Activated T-cell treated with anti-CD3 and anti-CD28 coated beads, Interleukin-2, amount 50 U/mL, for 72 hours (primary cell): ENCODE measurements at regions not wholly inside any gene's neighbourhood (a gene's known extent, or its start where the extent isn't known, plus 50 kb on each side); places are given as distances from the start of the nearest gene placed in this dataset.
"Not testable (repeated sequence)": the region's sequence is repeated elsewhere in the genome, so short reads cannot be mapped to it uniquely, and the experiment has no call there.

ENCODE experiments used
- ATAC-seq, 2 donors: fragments of 150-1000 bp; cut with Tn5 transposase; replicated peaks in 1 of 2; 2 replicates each; pipeline ENCODE4 v1.10.0; 2021; ENCODE audit warnings: moderate library complexity in 2 of 2, mild to moderate bottlenecking in 1 of 2
- DNase-seq, 2 donors: peaks; one replicate each; pipeline ENCODE4 v3.0.0; 2021 to 2022; ENCODE audit warnings: mixed read lengths in 1 of 2
- H3K27ac Mint-ChIP-seq: one replicate; pipeline ENCODE4 v1.8.0; 2022; ENCODE audit warnings: mild to moderate bottlenecking, moderate library complexity, mixed read lengths
- H3K27me3 Mint-ChIP-seq: one replicate; pipeline ENCODE4 v1.8.0; 2022; ENCODE audit warnings: low read depth, mixed read lengths
- H3K36me3 Mint-ChIP-seq, 2 donors: one replicate each; pipeline ENCODE4 v1.8.0; 2022; ENCODE audit warnings: mixed read lengths in 2 of 2, mild to moderate bottlenecking in 1 of 2; ENCODE audit not compliant: insufficient read depth in 2 of 2
- H3K4me1 Mint-ChIP-seq: one replicate; pipeline ENCODE4 v1.8.0; 2022; ENCODE audit warnings: low read depth, mixed read lengths
- H3K4me3 Mint-ChIP-seq, 2 donors: one replicate each; pipeline ENCODE4 v1.8.0; 2022; ENCODE audit warnings: mild to moderate bottlenecking in 2 of 2, mixed read lengths in 2 of 2, moderate library complexity in 2 of 2
- H3K9me3 Mint-ChIP-seq, 2 donors: one replicate each; pipeline ENCODE4 v1.8.0; 2022; ENCODE audit warnings: mixed read lengths in 2 of 2

DNA sequence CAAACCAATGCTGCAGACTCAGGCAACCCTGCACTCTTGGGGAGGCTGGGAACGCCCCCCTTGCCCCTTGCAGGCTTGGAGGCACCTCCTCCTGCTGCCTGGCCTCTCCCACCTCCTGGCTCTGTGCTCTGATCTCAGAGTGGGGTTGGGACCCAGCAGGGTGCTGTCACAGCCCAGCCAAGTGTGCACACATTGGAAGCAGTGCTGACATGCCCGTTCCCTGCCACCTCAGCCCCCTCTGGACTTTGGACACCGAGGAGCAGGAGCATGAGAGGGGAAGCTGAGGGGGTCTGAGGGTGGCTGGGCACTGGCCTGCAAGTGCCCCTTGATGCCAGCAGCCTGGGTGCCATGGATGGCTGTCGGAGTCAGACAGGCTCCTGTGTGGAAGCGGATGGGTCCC, 202.0 kb upstream of the ZNF337 start:
- H3K4me1 Mint-ChIP-seq, DNase-seq, H3K4me3 Mint-ChIP-seq, H3K9me3 Mint-ChIP-seq, H3K36me3 Mint-ChIP-seq, H3K27me3 Mint-ChIP-seq, H3K27ac Mint-ChIP-seq, ATAC-seq: not testable (repeated sequence)

DNA sequence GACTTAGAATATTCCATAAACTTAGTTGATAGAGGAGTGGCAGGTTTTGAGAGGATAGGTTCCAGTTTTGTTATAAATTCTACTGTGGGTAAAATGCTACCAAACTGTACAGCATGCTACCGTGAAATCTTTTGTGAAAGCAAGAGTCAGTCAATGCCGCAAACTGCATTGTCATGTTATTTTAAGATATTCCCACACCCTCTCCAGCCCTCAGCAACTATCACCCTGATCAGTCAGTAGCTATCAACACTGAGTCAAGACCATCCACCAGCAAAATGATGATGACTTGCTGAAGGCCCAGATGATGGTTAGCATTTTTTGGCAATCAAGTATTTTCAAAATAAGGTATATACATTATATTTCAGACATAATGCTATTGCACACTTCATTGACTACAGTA, 182.4 kb upstream of the ZNF337 start:
- H3K9me3 Mint-ChIP-seq, ATAC-seq, H3K4me3 Mint-ChIP-seq, DNase-seq, H3K27me3 Mint-ChIP-seq, H3K27ac Mint-ChIP-seq, H3K4me1 Mint-ChIP-seq, H3K36me3 Mint-ChIP-seq: not testable (repeated sequence)

DNA sequence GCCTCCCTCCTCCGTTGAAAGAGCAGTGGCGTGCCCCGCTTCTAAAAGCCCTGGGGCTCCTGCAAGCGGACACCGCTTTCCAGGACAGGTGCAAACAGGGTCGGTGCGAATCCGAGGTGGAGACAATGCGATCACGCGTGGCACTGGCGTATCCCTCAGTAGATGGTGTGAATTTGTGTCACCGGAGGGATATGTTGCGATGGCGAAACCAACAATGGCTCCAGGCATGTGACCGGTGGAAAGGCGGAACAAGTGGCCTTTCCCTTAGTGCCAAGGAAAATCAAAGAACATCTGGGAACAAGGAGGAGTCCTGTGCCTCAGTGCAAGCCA, 172.0 kb upstream of the ZNF337 start:
- Mint-ChIP-seq H3K4me1 (peaks cover 23% of the 10 kb centered on the region), H3K27me3 (peaks cover 60% of the 10 kb centered on the region), H3K4me3 (peak overlapping the region; percentile 42 to 55)
- H3K36me3 Mint-ChIP-seq, H3K27ac Mint-ChIP-seq, ATAC-seq, H3K9me3 Mint-ChIP-seq, DNase-seq: not testable (repeated sequence)

DNA sequence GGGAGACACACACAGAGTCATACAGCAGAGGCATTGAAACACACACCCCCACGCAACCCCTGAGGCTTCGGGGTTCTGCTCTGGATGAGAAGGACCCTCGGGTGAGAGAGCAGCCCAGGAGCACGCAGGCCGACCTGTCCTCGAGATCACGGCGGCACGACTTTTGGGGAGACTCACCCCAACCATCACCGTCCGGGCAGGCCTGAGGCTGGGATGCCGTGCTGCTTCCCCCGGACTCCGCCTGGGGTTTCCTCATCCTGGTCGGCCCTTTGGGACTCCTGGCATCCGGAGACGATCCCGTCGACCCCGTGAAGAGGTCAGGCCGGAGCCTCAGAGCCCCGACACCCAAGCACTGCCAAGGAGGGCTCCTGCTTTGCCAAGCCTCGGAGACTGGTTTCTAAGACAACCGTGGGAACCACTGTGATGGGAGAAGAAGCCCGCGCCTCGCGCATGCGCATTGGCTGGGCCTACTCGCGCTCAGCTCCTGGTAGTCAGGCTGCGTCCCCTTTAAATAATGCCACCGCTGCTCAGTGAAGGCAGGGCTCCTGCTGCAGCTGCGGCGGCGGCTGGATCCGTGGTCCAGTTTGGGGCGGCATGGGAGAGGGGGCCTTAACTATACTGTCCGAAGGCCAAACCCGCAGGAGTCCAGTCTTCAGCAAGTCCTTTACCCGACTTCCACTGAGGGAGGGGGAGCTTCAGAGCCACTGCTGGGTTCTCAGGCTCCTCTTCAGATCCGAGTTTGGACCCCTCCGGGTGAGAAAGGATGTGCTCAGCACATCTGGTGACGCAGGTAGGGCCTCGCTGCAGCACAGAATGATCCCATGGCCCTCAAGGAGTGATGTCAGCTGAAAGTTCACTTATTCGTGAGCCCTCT, 171.4 kb upstream of the ZNF337 start:
- peaks cover 64% of the 10 kb centered on the region for H3K27me3 Mint-ChIP-seq
- peaks cover 1 to 4% of the 10 kb centered on the region in 2 donors for H3K36me3 Mint-ChIP-seq
- peaks cover 24% of the 10 kb centered on the region for H3K4me1 Mint-ChIP-seq
- peak; percentile 70 to 75 for DNase-seq
- H3K4me3 Mint-ChIP-seq = peak overlapping the region; percentile 42 to 55
- H3K27ac Mint-ChIP-seq = no peak overlapping the region
- no peaks in the 10 kb centered on the region for H3K9me3 Mint-ChIP-seq
- ATAC-seq = peak; percentile 75 to 85

DNA sequence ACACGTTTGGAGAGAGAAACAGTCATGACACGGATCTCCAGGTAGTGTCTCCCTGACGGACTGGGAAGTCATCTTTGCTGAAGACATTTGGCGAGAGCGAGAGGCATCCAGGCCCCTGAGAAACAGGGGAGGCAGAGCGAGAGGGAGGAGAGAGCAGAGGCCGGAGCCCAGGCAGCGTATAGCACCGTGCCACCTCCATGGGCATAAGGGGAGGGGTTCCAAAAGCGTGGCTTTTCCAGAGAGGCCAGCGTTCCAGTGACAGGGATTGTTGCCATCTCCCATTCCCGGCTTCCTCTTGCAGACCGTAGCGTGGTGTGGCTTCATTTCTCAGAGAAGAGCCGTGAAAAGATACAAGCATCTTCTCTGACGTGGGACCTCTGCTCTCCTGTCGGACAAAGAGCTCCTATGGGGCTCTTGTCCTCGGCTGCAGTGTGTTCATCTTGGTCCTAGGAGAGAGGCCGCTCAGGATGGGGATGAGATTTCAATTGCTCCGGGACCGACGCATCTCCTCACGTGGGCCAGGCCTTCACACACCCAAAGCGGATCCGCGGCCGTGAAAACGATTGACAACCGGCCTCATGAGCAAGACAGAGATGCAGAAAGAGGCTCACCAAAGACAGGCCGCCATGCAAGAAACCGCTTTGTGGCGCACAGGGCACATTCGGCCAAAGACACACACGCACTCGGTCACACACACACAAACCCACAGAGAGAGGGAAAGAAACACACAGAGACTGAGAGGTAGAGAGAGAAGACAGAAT, 170.5 kb upstream of the ZNF337 start:
- peaks cover 72% of the 10 kb centered on the region for H3K27me3 Mint-ChIP-seq
- H3K4me1 Mint-ChIP-seq = peaks cover 32% of the 10 kb centered on the region
- H3K36me3 Mint-ChIP-seq, ATAC-seq, H3K9me3 Mint-ChIP-seq, DNase-seq, H3K27ac Mint-ChIP-seq: not testable (repeated sequence)
- peak overlapping the region; percentile 15 to 55 for H3K4me3 Mint-ChIP-seq

DNA sequence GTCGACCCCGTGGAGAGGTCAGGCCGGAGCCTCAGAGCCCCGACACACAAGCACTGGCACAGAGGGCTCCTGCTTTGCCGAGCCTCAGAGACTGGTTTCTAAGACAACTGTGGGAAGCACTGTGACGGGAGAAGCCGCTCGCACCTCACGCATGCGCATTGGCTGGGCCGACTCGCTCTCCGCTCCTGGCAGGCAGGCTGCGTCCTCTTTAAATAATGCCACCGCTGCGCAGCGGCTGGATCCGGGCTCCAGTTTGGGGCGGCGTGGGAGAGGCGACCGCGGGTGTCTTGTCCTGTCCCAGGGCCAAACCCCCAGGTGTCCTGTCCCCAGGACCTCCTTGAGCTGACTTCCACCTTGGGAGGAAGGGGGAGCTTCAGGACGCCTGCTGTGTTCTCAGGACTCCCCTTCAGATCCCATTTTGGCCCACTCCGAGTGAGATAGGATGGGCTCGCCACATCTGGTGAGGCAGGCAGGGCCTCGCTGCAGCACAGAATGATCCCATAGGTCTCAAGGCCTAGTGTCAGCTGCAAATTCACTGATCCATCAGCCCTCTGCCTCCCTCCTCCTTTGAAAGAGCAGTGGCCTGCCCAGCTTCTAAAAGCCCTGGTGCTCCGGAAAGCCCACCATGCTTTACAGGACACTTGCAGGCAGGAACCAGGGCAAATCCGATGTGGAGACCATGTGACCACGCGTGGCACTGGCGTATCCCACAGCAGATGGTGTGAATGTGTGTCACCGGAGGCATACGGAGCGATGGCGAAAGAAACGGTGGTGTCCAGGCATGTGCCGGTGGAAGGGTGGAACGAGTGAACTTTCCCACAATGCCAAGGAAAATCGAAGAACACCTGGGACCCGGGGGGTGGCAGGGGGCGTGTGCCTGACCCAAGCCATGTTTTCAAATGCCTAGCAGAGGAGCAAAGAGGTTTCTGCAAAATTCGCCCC, 169.3 kb upstream of the ZNF337 start:
- Mint-ChIP-seq H3K27me3 (peaks cover 84% of the 10 kb centered on the region), H3K4me3 (peak overlapping the region; percentile 21 to 77), H3K4me1 (peaks cover 43% of the 10 kb centered on the region), H3K9me3 (no peaks in the 10 kb centered on the region), H3K27ac (no peak overlapping the region), H3K36me3 (peaks cover 1 to 6% of the 10 kb centered on the region in 2 donors)
- DNase-seq = peak; percentile 74 to 77
- peak; percentile 49 to 57 for ATAC-seq

DNA sequence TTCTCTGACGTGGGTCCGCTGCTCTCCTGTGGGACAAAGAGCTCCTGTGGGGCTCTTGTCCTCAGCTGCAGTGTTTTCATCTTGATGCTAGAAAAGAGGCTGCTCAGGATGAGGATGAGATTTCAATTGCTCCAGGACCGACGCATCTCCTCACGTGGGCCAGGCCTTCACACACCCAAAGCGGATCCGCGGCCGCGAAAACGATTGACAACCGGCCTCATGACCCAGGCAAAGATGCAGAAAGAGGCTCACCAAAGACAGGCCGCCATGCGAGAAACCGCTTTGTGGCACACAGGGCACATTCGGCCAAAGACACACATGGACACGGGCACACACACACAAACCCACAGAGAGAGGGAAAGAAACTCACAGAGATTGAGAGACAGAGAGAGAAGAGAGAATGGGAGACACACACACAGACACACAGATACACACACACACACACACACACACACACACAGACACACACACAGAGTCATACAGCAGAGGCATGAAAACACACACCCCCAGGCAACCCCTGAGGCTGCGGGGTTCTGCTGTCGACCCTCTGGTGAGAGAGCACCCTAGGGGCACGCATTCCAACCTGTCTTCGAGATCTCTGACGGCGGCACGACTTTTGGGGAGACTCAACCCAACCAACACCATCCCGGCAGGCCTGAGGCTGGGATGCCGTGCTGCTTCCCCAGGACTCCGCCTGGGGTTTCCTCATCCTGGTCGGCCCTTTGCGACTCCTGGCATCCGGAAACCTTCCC, 168.5 kb upstream of the ZNF337 start:
- ATAC-seq, DNase-seq, H3K9me3 Mint-ChIP-seq, H3K36me3 Mint-ChIP-seq, H3K27ac Mint-ChIP-seq: not testable (repeated sequence)
- H3K4me3 Mint-ChIP-seq = peak overlapping the region; percentile 21 to 77
- H3K4me1 Mint-ChIP-seq = peaks cover 47% of the 10 kb centered on the region
- H3K27me3 Mint-ChIP-seq = peaks cover 91% of the 10 kb centered on the region

DNA sequence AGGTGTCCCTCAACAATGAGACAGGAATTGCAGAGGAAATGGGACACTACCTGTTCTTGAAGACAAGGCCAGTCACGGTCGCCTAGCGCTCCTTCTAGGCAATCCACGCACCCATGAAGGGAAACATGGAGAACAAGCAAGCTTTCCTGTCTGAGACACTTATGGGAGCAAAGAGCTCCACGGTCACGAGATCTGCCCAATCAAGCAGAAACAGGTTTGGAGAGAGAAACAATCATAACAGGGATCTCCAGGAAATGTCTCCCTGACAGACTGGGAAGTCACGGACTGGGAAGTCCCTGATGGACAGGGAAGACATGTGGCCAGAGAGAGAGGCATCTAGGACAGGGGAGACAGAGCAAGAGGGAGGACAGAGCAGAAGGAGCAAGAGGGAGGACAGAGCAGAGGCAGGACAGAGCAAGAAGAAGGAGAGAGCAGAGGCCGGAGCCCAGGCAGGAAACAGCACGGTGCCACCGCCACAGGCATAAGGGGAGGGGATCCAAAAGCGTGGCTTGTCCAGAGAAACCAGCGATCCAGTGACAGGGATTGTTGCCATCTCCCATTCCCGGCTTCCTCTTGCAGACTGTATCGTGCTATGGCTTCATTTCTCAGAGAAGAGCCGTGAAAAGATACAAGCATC, 167.8 kb upstream of the ZNF337 start:
- Mint-ChIP-seq H3K36me3 (peaks cover 3 to 6% of the 10 kb centered on the region in 2 donors), H3K27me3 (peaks cover 91% of the 10 kb centered on the region), H3K9me3 (no peaks in the 10 kb centered on the region), H3K27ac (no peak overlapping the region), H3K4me1 (peaks cover 54% of the 10 kb centered on the region), H3K4me3 (peak overlapping the region; percentile 8 to 14)
- DNase-seq = no peak
- ATAC-seq = no peak

DNA sequence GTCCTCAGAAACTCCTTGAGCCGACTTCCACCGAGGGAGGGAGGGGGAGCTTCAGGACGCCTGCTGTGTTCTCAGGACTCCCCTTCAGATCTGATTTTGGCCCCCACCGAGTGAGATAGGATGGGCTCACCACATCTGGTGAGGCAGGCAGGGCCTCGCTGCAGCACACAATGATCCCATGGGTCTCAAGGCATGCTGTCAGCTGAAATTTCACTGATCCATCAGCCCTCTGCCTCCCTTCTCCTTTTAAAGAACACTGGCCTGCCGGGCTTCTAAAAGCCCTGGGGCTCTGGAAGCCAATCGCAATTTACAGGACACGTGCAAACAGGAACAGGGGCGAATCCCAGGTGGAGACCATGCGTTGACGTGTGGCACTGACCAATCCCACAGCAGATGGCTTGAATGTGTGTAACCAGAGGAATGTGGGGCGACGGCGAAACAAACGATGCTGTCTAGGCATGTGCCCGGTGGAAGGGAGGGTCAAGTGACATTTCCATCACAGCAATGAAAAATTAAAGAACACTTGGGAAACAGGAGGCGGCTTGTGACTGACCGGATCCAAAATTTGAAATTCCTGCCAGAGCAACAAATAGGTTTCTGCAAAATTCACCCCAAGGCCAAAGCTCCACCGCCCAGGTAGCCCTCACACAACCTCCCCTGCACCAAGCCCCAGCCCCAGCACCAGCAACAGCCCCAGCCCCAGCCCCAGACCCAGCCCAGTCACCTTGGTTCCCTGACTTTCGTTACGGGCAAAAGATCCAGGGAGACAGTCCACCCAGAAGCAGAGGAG, 167.1 kb upstream of the ZNF337 start:
- Mint-ChIP-seq H3K27ac (no peak overlapping the region), H3K4me3 (peak overlapping the region; percentile 68 to 76), H3K9me3 (no peaks in the 10 kb centered on the region), H3K4me1 (peaks cover 50% of the 10 kb centered on the region), H3K36me3 (peaks cover 3 to 6% of the 10 kb centered on the region in 2 donors), H3K27me3 (peaks cover 91% of the 10 kb centered on the region)
- no peak for DNase-seq
- no peak for ATAC-seq

DNA sequence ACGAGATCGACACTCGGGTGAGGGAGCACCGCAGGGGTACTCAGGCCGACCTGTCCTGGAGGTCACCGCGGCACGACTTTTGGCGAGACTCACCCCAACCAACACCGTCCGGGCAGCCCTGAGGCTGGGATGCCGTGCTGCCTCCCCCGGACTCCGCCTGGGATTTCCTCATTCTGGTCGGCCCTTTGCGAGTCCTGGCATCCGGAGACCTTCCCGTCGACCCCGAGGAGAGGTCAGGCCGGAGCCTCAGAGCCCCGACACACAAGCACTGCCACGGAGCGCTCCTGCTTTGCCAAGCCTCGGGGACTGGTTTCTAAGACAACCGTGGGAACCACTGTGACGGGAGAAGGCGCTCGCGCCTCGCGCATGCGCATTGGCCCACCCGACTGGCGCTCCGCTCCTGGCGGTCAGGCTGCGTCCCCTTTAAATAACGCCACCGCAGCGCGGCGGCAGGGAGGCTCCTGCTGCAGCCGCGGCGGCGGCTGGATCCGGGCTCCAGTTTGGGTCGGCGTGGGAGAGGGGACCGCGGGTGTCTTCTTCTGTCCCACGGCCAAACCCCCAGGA, 166.4 kb upstream of the ZNF337 start:
- H3K36me3 Mint-ChIP-seq, H3K9me3 Mint-ChIP-seq: not testable (repeated sequence)
- peak; percentile 22 to 26 for ATAC-seq
- Mint-ChIP-seq H3K27me3 (peaks cover 91% of the 10 kb centered on the region), H3K4me1 (peaks cover 47% of the 10 kb centered on the region), H3K27ac (peak overlapping the region; percentile 16), H3K4me3 (peak overlapping the region; percentile 68 to 76)
- DNase-seq = peak; percentile 84 to 87

DNA sequence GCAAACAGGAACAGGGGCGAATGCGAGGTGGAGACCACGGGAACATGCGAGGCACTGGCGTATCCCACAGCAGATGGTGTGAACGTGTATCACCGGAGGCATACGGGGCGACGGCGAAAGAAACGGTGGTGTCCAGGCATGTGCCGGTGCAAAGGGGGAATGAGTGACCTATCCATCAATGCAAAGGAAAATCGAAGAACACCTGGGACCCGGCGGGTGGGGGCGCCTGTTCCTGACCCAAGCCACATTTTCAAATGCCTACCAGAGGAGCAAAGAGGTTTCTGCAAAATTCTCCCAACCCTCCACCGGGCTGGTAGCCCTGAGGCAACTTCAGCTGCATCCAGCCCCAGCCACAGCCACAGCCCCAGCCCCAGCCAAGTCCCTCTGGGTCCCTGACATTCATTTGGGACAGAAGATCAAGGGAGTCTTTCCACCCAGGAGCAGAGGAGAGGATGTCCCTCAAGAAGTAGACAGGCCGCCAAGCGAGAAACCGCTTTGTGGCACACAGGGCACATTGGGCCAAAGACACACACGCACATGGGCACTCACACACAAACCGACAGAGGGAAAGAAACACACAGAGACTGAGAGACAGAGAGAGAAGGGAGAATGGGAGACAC, 164.0 kb upstream of the ZNF337 start:
- Mint-ChIP-seq H3K4me1 (peaks cover 40% of the 10 kb centered on the region), H3K27ac (peak overlapping the region; percentile 70), H3K27me3 (peaks cover 86% of the 10 kb centered on the region), H3K36me3 (peaks cover 3 to 8% of the 10 kb centered on the region in 2 donors), H3K4me3 (peak overlapping the region; percentile 68 to 76), H3K9me3 (no peaks in the 10 kb centered on the region)
- ATAC-seq = no peak
- DNase-seq = no peak
